ENCODE measurements at regions not wholly inside any gene's neighbourhood (a gene's known extent, or its start where the extent isn't known, plus 50 kb on each side); places are given as distances from the start of the nearest gene placed in this dataset.

GRCh38 chr2:182631299-182631698 is 84.8 kb upstream of the DNAJC10 start:
- Histone ChIP-seq H3K4me2 (ENCODE audit: low read depth, low read length, poor library complexity, severe bottlenecking) (no peak overlapping the region), H3F3A (ENCODE audit: low read depth) (no peaks in the 10 kb centered on the region), H3K9me3 (ENCODE audit: insufficient read depth, low read depth, low read length) (no peaks in the 10 kb centered on the region), H3K4me1 (ENCODE audit: insufficient read depth, low read length, poor library complexity, severe bottlenecking) (no peaks in the 10 kb centered on the region), H3K36me3 (ENCODE audit: insufficient read depth, low read length) (no peaks in the 10 kb centered on the region), H3K9me2 (replicated peaks; ENCODE audit: low read depth, low read length) (no peaks in the 10 kb centered on the region), H3K79me2 (ENCODE audit: insufficient read depth, low read length) (no peaks in the 10 kb centered on the region), H3K4me3 (ENCODE audit: low read length, poor library complexity, severe bottlenecking) (no peak overlapping the region), H4K20me1 (ENCODE audit: insufficient read depth, low read length, poor library complexity, severe bottlenecking) (no peaks in the 10 kb centered on the region), H3K27me3 (ENCODE audit: insufficient read depth, low read length, poor library complexity, severe bottlenecking) (no peaks in the 10 kb centered on the region), H3K9ac (ENCODE audit: low read depth, low read length, poor library complexity, severe bottlenecking) (no peak overlapping the region), H2AFZ (ENCODE audit: low read length) (no peak overlapping the region)
- TF ChIP-seq EZH2phosphoT487 (IDR thresholded peaks at IDR 0.05; ENCODE audit: borderline replicate concordance): no peak
- TF ChIP-seq, protein P1, sequence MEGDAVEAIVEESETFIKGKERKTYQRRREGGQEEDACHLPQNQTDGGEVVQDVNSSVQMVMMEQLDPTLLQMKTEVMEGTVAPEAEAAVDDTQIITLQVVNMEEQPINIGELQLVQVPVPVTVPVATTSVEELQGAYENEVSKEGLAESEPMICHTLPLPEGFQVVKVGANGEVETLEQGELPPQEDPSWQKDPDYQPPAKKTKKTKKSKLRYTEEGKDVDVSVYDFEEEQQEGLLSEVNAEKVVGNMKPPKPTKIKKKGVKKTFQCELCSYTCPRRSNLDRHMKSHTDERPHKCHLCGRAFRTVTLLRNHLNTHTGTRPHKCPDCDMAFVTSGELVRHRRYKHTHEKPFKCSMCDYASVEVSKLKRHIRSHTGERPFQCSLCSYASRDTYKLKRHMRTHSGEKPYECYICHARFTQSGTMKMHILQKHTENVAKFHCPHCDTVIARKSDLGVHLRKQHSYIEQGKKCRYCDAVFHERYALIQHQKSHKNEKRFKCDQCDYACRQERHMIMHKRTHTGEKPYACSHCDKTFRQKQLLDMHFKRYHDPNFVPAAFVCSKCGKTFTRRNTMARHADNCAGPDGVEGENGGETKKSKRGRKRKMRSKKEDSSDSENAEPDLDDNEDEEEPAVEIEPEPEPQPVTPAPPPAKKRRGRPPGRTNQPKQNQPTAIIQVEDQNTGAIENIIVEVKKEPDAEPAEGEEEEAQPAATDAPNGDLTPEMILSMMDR (conservative IDR thresholded peaks at IDR 0.05; ENCODE audit: low read length): no peak

- TF ChIP-seq, protein P1 (conservative IDR thresholded peaks at IDR 0.05; ENCODE audit: low read length): no peak
- no peak for TF ChIP-seq EZH2phosphoT487 (IDR thresholded peaks at IDR 0.05; ENCODE audit: borderline replicate concordance)
- Histone ChIP-seq H3K4me2 (ENCODE audit: low read depth, low read length, poor library complexity, severe bottlenecking) (no peak overlapping the region), H3K4me3 (ENCODE audit: low read length, poor library complexity, severe bottlenecking) (no peak overlapping the region), H2AFZ (ENCODE audit: low read length) (no peak overlapping the region), H3K36me3 (ENCODE audit: insufficient read depth, low read length) (no peaks in the 10 kb centered on the region), H3K27me3 (ENCODE audit: insufficient read depth, low read length, poor library complexity, severe bottlenecking) (no peaks in the 10 kb centered on the region), H3K9me3 (ENCODE audit: insufficient read depth, low read depth, low read length) (no peaks in the 10 kb centered on the region), H4K20me1 (ENCODE audit: insufficient read depth, low read length, poor library complexity, severe bottlenecking) (no peaks in the 10 kb centered on the region), H3K4me1 (ENCODE audit: insufficient read depth, low read length, poor library complexity, severe bottlenecking) (no peaks in the 10 kb centered on the region), H3K79me2 (ENCODE audit: insufficient read depth, low read length) (no peaks in the 10 kb centered on the region), H3F3A (ENCODE audit: low read depth) (no peaks in the 10 kb centered on the region), H3K9me2 (replicated peaks; ENCODE audit: low read depth, low read length) (no peaks in the 10 kb centered on the region), H3K9ac (ENCODE audit: low read depth, low read length, poor library complexity, severe bottlenecking) (no peak overlapping the region)
Observed at GRCh38 chr2:182634386-182634785, 81.7 kb upstream of the DNAJC10 start.

DNA sequence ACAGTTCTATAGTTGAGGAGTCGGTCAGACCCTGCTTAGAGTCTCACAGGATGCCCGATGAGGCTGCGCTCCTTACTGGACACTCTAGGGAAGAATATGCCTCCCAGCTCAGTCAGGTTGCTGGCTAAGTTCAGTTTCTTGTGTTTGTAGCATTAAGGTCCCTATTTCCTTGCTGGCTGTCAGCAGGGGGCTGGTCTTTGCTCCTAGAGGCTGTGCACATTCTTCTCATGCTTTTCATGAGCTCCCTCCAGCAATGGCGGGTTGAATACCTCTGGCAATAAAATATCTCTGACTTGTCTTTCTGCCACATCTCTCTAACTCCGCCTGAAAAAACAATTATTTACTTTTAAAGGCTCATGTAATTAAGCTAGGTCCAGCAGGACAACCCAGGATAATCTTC is 79.4 kb upstream of the DNAJC10 start:
- Histone ChIP-seq H3K4me2 (ENCODE audit: low read depth, low read length, poor library complexity, severe bottlenecking) (no peak overlapping the region), H3K4me1 (ENCODE audit: insufficient read depth, low read length, poor library complexity, severe bottlenecking) (no peaks in the 10 kb centered on the region), H3K79me2 (ENCODE audit: insufficient read depth, low read length) (no peaks in the 10 kb centered on the region), H2AFZ (ENCODE audit: low read length) (no peak overlapping the region), H3K4me3 (ENCODE audit: low read length, poor library complexity, severe bottlenecking) (no peak overlapping the region), H3K36me3 (ENCODE audit: insufficient read depth, low read length) (no peaks in the 10 kb centered on the region), H4K20me1 (ENCODE audit: insufficient read depth, low read length, poor library complexity, severe bottlenecking) (no peaks in the 10 kb centered on the region), H3K9me2 (replicated peaks; ENCODE audit: low read depth, low read length) (no peaks in the 10 kb centered on the region), H3F3A (ENCODE audit: low read depth) (no peaks in the 10 kb centered on the region), H3K9me3 (ENCODE audit: insufficient read depth, low read depth, low read length) (no peaks in the 10 kb centered on the region), H3K27me3 (ENCODE audit: insufficient read depth, low read length, poor library complexity, severe bottlenecking) (no peaks in the 10 kb centered on the region), H3K9ac (ENCODE audit: low read depth, low read length, poor library complexity, severe bottlenecking) (no peak overlapping the region)
- TF ChIP-seq, protein P1 (conservative IDR thresholded peaks at IDR 0.05; ENCODE audit: low read length): no peak
- TF ChIP-seq EZH2phosphoT487 (IDR thresholded peaks at IDR 0.05; ENCODE audit: borderline replicate concordance): no peak
